ELF-1 (cell line): ENCODE measurements at regions not wholly inside any gene's neighbourhood (a gene's known extent, or its start where the extent isn't known, plus 50 kb on each side); places are given as distances from the start of the nearest gene placed in this dataset.

ENCODE experiments used
- DNase-seq: peaks from one replicate; pipeline ENCODE4 v3.0.0-alpha.2; 2016; ENCODE audit warnings: low read depth, low spot score

GRCh38 chr7:119100611-119101258 is 876.2 kb downstream of the ANKRD7 start:
- DNase-seq: peak; percentile 90

DNA sequence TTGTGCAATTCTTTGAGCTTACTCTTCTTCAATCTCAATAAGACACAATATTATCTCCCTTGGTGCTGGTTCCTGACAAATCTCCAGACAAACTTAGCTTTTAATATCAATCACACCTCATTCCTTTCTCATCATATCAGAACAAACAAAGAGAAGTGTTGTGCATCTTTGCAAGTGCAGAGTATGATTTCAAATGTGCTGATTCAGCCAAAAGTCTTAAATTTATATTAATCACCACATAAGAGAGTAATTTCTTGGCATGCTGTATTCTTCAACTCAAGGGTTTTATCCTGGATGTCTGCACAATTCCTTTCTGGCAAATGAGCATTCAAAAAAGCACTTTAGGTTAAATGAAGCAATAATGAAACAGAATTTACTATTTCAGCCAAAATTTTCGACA is 877.8 kb downstream of the ANKRD7 start:
- DNase-seq: no peak

DNA sequence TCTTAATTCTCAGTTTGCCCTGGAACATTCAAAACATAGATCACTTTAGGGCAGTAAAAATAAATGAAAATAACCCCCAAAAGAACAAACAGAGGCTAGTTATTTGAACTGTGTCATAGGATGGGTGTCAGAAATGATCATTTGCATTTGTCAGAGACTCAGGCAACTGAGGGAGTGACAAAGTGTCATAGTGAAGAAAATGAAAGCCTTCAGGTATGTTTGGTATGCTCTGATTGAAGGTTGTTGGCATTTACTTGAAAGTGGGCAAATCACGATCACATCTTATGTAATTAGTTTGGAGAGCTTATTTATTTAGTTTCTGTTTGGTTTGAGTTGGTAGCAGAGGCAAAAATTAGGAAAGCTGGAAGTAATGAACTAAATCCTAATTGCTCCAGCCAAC is 880.9 kb downstream of the ANKRD7 start:
- DNase-seq: no peak

- DNase-seq: no peak
Observed at GRCh38 chr7:119123326-119123725, 898.8 kb downstream of the ANKRD7 start.

DNA sequence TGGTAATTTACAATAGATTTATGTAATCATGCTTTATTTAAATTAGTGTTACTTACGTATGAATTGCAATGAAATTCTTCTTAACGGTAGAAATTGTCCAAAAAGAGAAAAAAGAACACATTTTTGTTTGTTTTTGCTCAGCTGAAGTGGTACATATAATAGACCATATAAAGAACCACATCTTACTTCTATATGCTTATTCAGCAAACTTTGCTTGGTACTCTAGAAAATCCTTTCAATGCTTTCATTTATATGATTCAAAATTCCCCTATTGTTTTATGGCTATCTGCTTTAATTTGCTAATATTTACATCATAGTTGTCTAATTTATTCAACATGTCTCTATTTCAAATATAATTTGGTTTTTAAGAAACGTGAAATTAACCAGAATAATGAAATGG is 903.2 kb downstream of the ANKRD7 start:
- DNase-seq: no peak

GRCh38 chr7:119132436-119132835 is 907.9 kb downstream of the ANKRD7 start:
- DNase-seq: no peak

- no peak for DNase-seq
Observed at GRCh38 chr7:119167431-119167830, 942.9 kb downstream of the ANKRD7 start.

DNA sequence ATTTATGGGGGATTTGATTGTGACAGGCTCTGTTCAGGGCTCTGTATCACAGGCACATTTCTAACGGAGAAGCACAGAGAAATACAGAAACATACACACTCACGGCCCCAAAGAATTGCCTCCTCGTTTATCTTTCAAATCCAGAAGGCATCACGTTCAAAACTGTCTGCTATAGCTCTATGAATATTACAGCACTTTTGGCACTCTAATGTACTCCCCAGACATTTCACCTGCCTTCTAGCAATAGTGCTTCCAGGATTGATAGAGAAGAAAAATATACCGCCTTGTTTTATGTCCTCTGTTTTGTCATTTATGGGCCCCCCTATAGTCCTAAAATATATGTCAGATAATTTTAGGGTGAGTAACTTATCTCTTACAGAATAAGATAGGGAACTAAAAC is 947.5 kb downstream of the ANKRD7 start:
- no peak for DNase-seq

- peak; percentile 97 for DNase-seq
Observed at GRCh38 chr7:119175911-119176627, 951.6 kb downstream of the ANKRD7 start.

- DNase-seq: no peak
Observed at GRCh38 chr7:119177863-119178262, 953.4 kb downstream of the ANKRD7 start.

DNA sequence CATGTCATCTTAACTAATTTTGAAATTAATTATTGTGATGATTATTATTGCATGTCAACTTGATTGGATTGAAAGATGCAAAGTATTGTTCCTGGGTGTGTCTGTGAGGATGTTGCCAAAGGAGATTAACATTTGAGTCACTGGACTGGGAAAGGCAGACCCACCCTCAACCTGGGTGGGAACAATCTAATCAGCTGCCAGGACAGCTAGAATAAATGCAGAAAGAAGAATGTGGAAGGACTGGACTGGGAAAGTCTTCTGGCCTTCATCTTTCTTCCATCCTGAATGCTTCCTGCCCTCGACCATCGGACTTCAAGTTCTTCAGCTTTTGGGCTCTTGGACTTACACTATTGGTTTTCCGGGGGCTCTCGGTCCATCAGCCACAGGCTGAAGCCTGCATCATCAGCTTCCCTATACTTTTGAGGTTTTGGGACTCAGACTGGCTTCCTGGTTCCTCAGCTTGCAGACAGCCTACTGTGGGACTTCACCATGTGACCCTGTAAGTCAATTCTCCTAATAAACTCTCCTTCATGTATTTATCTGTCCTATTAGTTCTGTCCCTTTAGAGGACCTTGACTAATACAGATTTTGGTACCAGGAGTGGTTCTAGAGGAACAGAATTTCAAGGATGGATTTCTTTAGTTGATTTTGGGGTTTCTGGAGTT is 959.8 kb downstream of the ANKRD7 start:
- DNase-seq: no peak

DNA sequence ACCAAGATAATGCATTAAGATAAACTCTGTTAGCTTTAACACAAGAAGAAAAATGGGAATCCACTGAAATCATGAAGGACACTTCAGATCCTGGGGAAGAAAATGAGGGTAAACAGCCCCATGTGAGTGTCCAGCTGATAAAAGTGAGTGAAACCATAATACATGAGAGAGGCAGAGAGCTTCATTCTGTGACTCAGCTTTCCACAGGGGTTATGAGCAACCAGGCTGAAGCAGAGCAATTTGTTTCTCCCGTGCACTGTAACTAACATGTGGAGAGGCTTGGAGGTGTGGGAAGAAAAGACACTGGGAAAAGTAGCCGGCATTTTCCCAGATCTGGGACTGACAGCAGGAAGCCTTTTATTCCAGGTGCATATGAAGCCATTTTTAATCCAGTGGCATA is 971.7 kb downstream of the ANKRD7 start:
- DNase-seq: no peak

- DNase-seq: no peak
Observed at GRCh38 chr7:119197172-119197876, 972.8 kb downstream of the ANKRD7 start.

DNA sequence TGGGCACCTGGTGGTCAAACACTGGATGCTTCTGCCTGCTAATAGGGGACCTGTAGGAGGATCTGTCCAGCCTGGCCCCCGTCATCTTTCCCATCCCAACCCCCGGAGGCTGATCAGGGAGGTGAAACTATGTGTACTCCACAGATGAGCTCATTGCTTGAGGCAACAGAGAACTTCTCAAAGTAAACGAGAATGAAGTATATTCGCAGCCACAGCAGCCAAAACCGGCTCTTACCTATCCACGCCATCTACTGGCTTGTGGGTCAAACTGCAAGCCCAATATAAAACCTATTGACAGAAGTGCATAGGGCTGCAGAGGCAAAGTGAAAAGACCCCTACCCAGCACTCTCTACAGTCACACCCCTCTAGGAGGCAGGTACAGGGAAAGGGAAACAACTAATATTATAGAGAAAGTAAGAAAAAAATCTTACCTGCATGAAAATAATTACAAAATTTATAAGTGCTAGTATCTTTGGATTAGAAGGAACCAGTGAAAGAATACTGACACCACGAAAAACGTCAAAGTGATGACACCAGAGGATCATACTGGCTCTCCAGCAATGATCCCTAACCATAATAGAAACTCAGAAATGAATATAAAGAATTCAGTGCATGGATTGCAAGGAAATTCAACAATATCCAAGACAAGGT is 973.5 kb downstream of the ANKRD7 start:
- peak; percentile 79 for DNase-seq

- no peak for DNase-seq
Observed at GRCh38 chr7:119219663-119220062, 995.2 kb downstream of the ANKRD7 start.

- DNase-seq: no peak
Observed at GRCh38 chr7:119223930-119224329, 999.4 kb downstream of the ANKRD7 start.

DNA sequence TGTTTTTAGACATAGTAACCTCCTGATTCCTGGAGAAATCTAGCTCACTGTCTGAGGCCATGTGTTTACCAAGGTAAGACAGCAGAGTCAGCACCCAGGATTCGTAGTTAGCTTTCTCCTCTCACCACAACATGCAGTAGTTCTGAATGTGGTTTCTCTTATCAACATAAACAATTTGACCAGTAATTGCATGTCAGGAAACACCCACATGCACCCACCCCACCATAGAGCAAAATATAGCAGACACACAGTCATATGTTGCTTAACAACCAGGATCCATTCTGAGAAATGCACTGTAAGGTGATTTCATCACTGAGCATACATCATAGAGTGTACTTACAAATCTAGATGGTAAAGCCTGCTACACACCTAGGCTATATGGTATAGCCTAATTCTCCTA is 1004.0 kb downstream of the ANKRD7 start:
- no peak for DNase-seq

- no peak for DNase-seq
Observed at GRCh38 chr7:119232091-119232490, 1007.6 kb downstream of the ANKRD7 start.

- no peak for DNase-seq
Observed at GRCh38 chr7:119233015-119233414, 1008.5 kb downstream of the ANKRD7 start.

- DNase-seq: no peak
Observed at GRCh38 chr7:119252962-119253361, 1020.0 kb upstream of the KCND2 start.

GRCh38 chr7:119254742-119255141 is 1018.2 kb upstream of the KCND2 start:
- DNase-seq: no peak

DNA sequence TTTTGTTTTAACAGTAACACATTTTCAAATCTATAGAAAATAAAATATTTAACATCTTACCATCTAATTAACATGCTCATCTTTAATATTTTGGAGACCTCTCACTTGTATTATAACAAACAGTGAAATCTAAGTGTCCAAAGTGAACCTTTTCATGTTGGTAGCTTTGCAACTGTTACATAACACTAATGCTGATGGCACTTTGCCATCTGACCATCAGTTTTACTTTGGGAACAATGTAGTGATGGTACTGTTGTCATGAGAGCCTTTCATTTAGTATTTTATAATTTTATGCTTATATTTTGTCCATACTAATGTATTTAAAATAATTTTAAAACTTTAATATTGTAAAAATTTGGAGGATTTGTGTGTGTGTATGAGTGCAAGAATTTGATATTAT is 1017.0 kb upstream of the KCND2 start:
- no peak for DNase-seq
